Esophagus squamous epithelium (tissue), 5 donors: ENCODE measurements at regions not wholly inside any gene's neighbourhood (a gene's known extent, or its start where the extent isn't known, plus 50 kb on each side); places are given as distances from the start of the nearest gene placed in this dataset.
A peak's percentile ranks its signal among the peaks of the same experiment; 100 is the strongest.

ENCODE experiments used
- DNase-seq: peaks from one replicate; lab custom pipeline; 2025; lab: John Stamatoyannopoulos, UW
- H3K27ac ChIP-seq, 4 donors: fragments of 200-600 bp; sonication (generic); one replicate each; pipeline ENCODE4 v1.5.1; 2016 to 2019; ENCODE audit warnings: mild to moderate bottlenecking in 1 of 4
- H3K27me3 ChIP-seq, 4 donors: fragments of 200-600 bp; sonication (generic); 1 replicate in 3 of 4; 2 replicates in 1 of 4; pipeline versions ENCODE4 v1.5.1 to v1.6.0; 2017 to 2021; ENCODE audit warnings: antibody characterized with exemption in 1 of 4
- H3K36me3 ChIP-seq, 3 donors: fragments of 200-600 bp; sonication (generic); one replicate each; pipeline ENCODE4 v1.5.1; 2016 to 2019
- H3K4me1 ChIP-seq, 3 donors: fragments of 200-600 bp; sonication (generic); one replicate each; pipeline ENCODE4 v1.5.1; 2017 to 2019
- H3K4me3 ChIP-seq, 4 donors: fragments of 200-600 bp; sonication (generic); 1 replicate in 3 of 4; 2 replicates in 1 of 4; pipeline ENCODE4 v1.5.1; 2016 to 2019; ENCODE audit warnings: mild to moderate bottlenecking in 2 of 4, moderate library complexity in 1 of 4
- H3K9me3 ChIP-seq, 3 donors: fragments of 200-600 bp; sonication (generic); one replicate each; pipeline ENCODE4 v1.5.1; 2016 to 2019
- CTCF ChIP-seq, 6 experiments: fragments of 450-650 bp in 4 of 6; fragments of 200-600 bp in 2 of 6; sonication (generic) in 2 of 6; IDR thresholded peaks; one replicate each; pipeline ENCODE4 v1.5.1; 2016 to 2019; ENCODE audit warnings: antibody characterized with exemption in 6 of 6, mild to moderate bottlenecking in 4 of 6, moderate library complexity in 4 of 6
- POLR2A ChIP-seq, 4 donors: fragments of 450-650 bp; IDR thresholded peaks; one replicate each; pipeline ENCODE4 v1.6.1; 2017; ENCODE audit warnings: antibody characterized with exemption in 4 of 4, mild to moderate bottlenecking in 4 of 4, moderate library complexity in 3 of 4
- WGBS, 2 donors: methylation state at CpG; one replicate each; pipeline ENCODE4 v1.1.5; 2018; 5-methylcytosine and 5-hydroxymethylcytosine counted together
- intact Hi-C: fragments of 100-400 bp; cut with DNase I; formaldehyde crosslinking; loops from one replicate; pipeline ENCODE4 v1.15.0; 2022
- donor health status: DM: yes; HTN: yes; CAD: no.

GRCh38 chr1:234710381-234710780 lies 100.4 kb upstream of the IRF2BP2 start:
- TF ChIP-seq POLR2A (IDR thresholded peaks at IDR 0.05), result peak in 1 of 4 donors; percentile 7
- TF ChIP-seq CTCF (IDR thresholded peaks at IDR 0.05), result no peak
- peaks cover 6 to 34% (median 6%) of the 10 kb centered on the region in 3 donors for H3K4me1 ChIP-seq
- no peaks in the 10 kb centered on the region for H3K27me3 ChIP-seq
- no peak for DNase-seq
- intact Hi-C loops, result no loop called here
- no peaks in the 10 kb centered on the region for H3K36me3 ChIP-seq
- H3K4me3 ChIP-seq, result no peak overlapping the region
- H3K9me3 ChIP-seq, result no peaks in the 10 kb centered on the region
- 98 to 99% methylated on average over 4 to 6 of the region's 6 CpGs for WGBS, 2 donors
- peak overlapping the region in 3 of 4 donors; percentile 1 to 71 (median 68) for H3K27ac ChIP-seq

GRCh38 chr1:234709473-234710228 lies 99.7 kb upstream of the IRF2BP2 start:
- 75 to 88% methylated on average over 8 to 12 of the region's 14 CpGs for WGBS, 2 donors
- Histone ChIP-seq H3K27me3 (no peaks in the 10 kb centered on the region), H3K4me1 (peaks cover 6 to 34% (median 6%) of the 10 kb centered on the region in 3 donors), H3K4me3 (no peak overlapping the region), H3K9me3 (no peaks in the 10 kb centered on the region), H3K27ac (peak overlapping the region in 3 of 4 donors; percentile 54 to 71 (median 68)), H3K36me3 (no peaks in the 10 kb centered on the region)
- intact Hi-C loops, result no loop called here
- no peak for DNase-seq
- no peak for TF ChIP-seq POLR2A (IDR thresholded peaks at IDR 0.05)
- TF ChIP-seq CTCF (IDR thresholded peaks at IDR 0.05), result no peak

DNA sequence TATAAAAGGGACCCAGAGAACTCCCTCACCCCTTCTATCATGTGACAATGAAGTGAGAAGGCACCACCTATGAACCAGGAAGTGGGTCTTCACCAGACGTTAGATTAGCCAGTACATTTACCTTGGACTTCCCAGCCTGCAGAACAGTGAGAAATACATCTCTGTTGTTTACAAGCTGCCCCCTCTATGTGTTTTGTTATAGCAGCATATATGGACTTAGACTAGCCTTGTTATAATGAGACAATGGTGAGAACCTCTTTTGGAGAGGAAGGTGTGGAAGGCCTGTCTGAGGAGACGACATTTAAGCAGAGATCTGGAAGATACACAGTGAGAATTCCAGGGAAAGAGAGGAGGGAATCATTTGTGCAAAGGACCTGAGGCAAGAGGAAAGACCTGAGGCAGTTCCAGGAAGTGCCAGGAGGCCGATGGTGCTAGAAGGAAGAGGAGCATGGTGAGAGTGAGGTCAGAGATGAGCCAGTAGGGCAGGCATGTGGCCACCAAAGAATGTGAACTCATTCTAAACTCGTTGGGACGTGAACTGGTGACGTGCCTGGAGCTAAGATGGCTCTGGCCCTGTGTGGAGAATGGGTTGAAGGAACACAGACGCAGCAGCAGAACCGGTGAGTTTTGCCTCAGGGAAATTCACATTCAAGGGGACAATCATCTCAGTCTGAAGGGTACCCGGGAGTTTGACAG lies 98.9 kb upstream of the IRF2BP2 start:
- Histone ChIP-seq H3K9me3 (no peaks in the 10 kb centered on the region), H3K4me1 (peaks cover 6 to 34% (median 6%) of the 10 kb centered on the region in 3 donors), H3K27me3 (no peaks in the 10 kb centered on the region), H3K27ac (peak overlapping the region in 3 of 4 donors; percentile 54 to 71 (median 68)), H3K36me3 (no peaks in the 10 kb centered on the region), H3K4me3 (no peak overlapping the region)
- no peak for DNase-seq
- TF ChIP-seq POLR2A (IDR thresholded peaks at IDR 0.05), result no peak
- intact Hi-C loops, result no loop called here
- WGBS, 2 donors, result 50 to 51% methylated on average over 9 of the region's 9 CpGs

- no peak for DNase-seq
- WGBS, 2 donors, result 27 to 44% methylated on average over 1 of the region's 1 CpG
- intact Hi-C loops, result no loop called here
- no peak for TF ChIP-seq CTCF (IDR thresholded peaks at IDR 0.05)
- no peak for TF ChIP-seq POLR2A (IDR thresholded peaks at IDR 0.05)
- Histone ChIP-seq H3K27me3 (no peaks in the 10 kb centered on the region), H3K36me3 (no peaks in the 10 kb centered on the region), H3K4me1 (peaks cover 6 to 34% (median 10%) of the 10 kb centered on the region in 3 donors), H3K4me3 (no peak overlapping the region), H3K27ac (peak overlapping the region in 2 of 4 donors; percentile 4 to 15), H3K9me3 (no peaks in the 10 kb centered on the region)
Observed at GRCh38 chr1:234707641-234708040, 97.7 kb upstream of the IRF2BP2 start.

- Histone ChIP-seq H3K27ac (no peak overlapping the region), H3K4me1 (peaks cover 6 to 34% (median 10%) of the 10 kb centered on the region in 3 donors), H3K9me3 (no peaks in the 10 kb centered on the region), H3K36me3 (no peaks in the 10 kb centered on the region), H3K27me3 (no peaks in the 10 kb centered on the region), H3K4me3 (no peak overlapping the region)
- intact Hi-C loops, result no loop called here
- DNase-seq, result no peak
- WGBS, 2 donors, result 71 to 86% methylated on average over 1 of the region's 1 CpG
- no peak for TF ChIP-seq POLR2A (IDR thresholded peaks at IDR 0.05)
Observed at GRCh38 chr1:234706931-234707330, 97.0 kb upstream of the IRF2BP2 start.

DNA sequence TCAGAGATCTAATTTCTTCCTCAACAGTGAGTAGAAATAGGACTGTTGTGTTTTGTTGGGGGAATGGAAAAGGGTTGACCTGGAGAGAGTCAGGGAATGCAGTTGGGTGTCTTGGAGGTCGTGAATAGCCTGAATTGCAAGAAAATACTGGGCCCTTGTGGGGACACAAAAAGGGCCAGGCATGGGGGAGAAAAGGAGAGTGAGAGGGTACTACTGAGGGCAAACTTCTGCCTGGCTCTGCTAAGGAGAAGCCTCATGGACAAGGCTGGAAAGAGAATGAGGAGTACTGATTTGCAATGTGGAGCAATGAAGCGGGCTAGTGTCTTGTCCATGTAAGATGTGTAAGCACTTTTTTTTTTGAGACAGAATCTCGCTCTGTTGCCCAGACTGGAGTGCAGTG lies 96.2 kb upstream of the IRF2BP2 start:
- no peaks in the 10 kb centered on the region for H3K36me3 ChIP-seq
- H3K4me3 ChIP-seq, result no peak overlapping the region
- intact Hi-C loops, result no loop called here
- no peaks in the 10 kb centered on the region for H3K9me3 ChIP-seq
- H3K27ac ChIP-seq, result no peak overlapping the region
- peaks cover 6 to 34% (median 10%) of the 10 kb centered on the region in 3 donors for H3K4me1 ChIP-seq
- 85 to 93% methylated on average over 3 of the region's 3 CpGs for WGBS, 2 donors
- no peak for TF ChIP-seq CTCF (IDR thresholded peaks at IDR 0.05)
- no peak for TF ChIP-seq POLR2A (IDR thresholded peaks at IDR 0.05)
- no peak for DNase-seq
- H3K27me3 ChIP-seq, result no peaks in the 10 kb centered on the region
